ENCODE measurements at regions not wholly inside any gene's neighbourhood (a gene's known extent, or its start where the extent isn't known, plus 50 kb on each side); places are given as distances from the start of the nearest gene placed in this dataset.
A peak's percentile ranks its signal among the peaks of the same experiment; 100 is the strongest.

GRCh38 chr15:25563596-25563995, 124.8 kb upstream of the UBE3A start:
- Histone ChIP-seq H3K4me3 (ENCODE audit: extremely low read depth in 1 of 4, insufficient read depth in 2 of 4, low read depth in 3 of 4, low read length in 4 of 4) (no peak overlapping the region), H3K4me2 (ENCODE audit: insufficient read depth in 1 of 2, low read depth in 2 of 2, low read length in 2 of 2) (no peak overlapping the region), H2AK5ac (ENCODE audit: low read depth, low read length) (no peak overlapping the region; the same call in 1 of the 2 replicates), H2BK15ac (ENCODE audit: low read length) (no peak overlapping the region), H3K4ac (replicated peaks; ENCODE audit: insufficient read length, low read depth, low read length) (no peak overlapping the region), H3K18ac (ENCODE audit: extremely low read depth, low read length) (no peak overlapping the region), H3K9me3 (ENCODE audit: insufficient read depth in 2 of 2, low read depth in 1 of 2, low read length in 1 of 2) (0 out of 4 replicates have a peak, but pooled peaks cover 0 to 3% of the 10 kb centered on the region in 2 experiments), H3K23ac (ENCODE audit: insufficient read length) (no peak overlapping the region), H3K79me1 (ENCODE audit: low read depth, low read length) (no peaks in the 10 kb centered on the region), H2BK12ac (ENCODE audit: low read depth, low read length) (peak overlapping the region; percentile 55; the same call in 1 of the 2 replicates), H3K79me2 (ENCODE audit: control insufficient read depth in 1 of 2, insufficient read depth in 2 of 2, low read length in 2 of 2) (no peaks in the 10 kb centered on the region), H3K23me2 (ENCODE audit: low read depth, low read length) (no peaks in the 10 kb centered on the region), H3K36me3 (ENCODE audit: control insufficient read depth in 2 of 4, insufficient read depth in 4 of 4, low read length in 3 of 4) (no peaks in the 10 kb centered on the region), H3K14ac (ENCODE audit: insufficient read length) (no peak overlapping the region), H3K9ac (replicated peaks in 1 of 4; ENCODE audit: extremely low read depth in 1 of 4, low read depth in 3 of 4, low read length in 3 of 4) (no peak overlapping the region), H3K27me3 (replicated peaks in 1 of 4; ENCODE audit: control insufficient read depth in 3 of 4, extremely low read depth in 1 of 4, insufficient read depth in 3 of 4, low read length in 3 of 4) (no peaks in the 10 kb centered on the region; a peak in 1 of 7 replicates), H3K4me1 (replicated peaks in 1 of 4; ENCODE audit: control insufficient read depth in 3 of 4, insufficient read depth in 4 of 4, low read length in 3 of 4) (peaks cover 0 to 3% (median 2%) of the 10 kb centered on the region in 4 experiments; a peak in 4 of 7 replicates), H4K20me1 (replicated peaks in 1 of 2; ENCODE audit: control insufficient read depth in 1 of 2, insufficient read depth in 2 of 2, low read length in 2 of 2) (no peaks in the 10 kb centered on the region), H3K56ac (replicated peaks; ENCODE audit: insufficient read length, low read depth, low read length) (no peak overlapping the region), H4K91ac (replicated peaks; ENCODE audit: insufficient read length, low read length) (no peak overlapping the region), H4K8ac (ENCODE audit: extremely low read depth, insufficient read depth, low read length) (no peak overlapping the region), H2BK20ac (ENCODE audit: low read length) (no peak overlapping the region), H2BK5ac (ENCODE audit: low read depth, low read length) (0 out of 2 replicates have a peak overlapping the region, but pooled peaks have one; percentile 5), H4K5ac (ENCODE audit: insufficient read length, low read depth, low read length) (no peak overlapping the region), H2AFZ (ENCODE audit: low read length) (no peak overlapping the region), H3K27ac (ENCODE audit: low read depth, low read length) (no peak overlapping the region), H2BK120ac (replicated peaks; ENCODE audit: low read depth, low read length) (no peak overlapping the region)
- ChIA-PET POLR2A (ENCODE audit: partially characterized antibody) (no interaction called here), CTCF (ENCODE audit: partially characterized antibody) (no interaction called here)
- WGBS, 2 experiments (ENCODE audit: extremely low coverage in 1 of 2, insufficient coverage in 1 of 2, insufficient read length in 1 of 2, insufficient replicate concordance in 2 of 2, low coverage in 1 of 2, low lambda C conversion rate in 2 of 2, missing lambda C conversion rate in 1 of 2), result 79% methylated on average over 4 of the region's 4 CpGs; no CpG with 5 or more reads in 1 of the 2 experiments
- DNase-seq (ENCODE audit: low read depth in 1 of 2, low spot score in 2 of 2), result no peak
- FAIRE-seq, result no peak
